Gastroesophageal sphincter (tissue), 4 donors: ENCODE measurements at regions not wholly inside any gene's neighbourhood (a gene's known extent, or its start where the extent isn't known, plus 50 kb on each side); places are given as distances from the start of the nearest gene placed in this dataset.

Experiments used
- ATAC-seq: fragments of 150-250 bp; one replicate; pipeline ENCODE4 v1.9.1; 2016; ENCODE audit warnings: mild to moderate bottlenecking, moderate library complexity
- H3K27ac ChIP-seq, 4 donors: fragments of 200-600 bp; sonication (generic) in 3 of 4; 1 replicate in 3 of 4; 2 replicates in 1 of 4; pipeline ENCODE4 v1.5.1; 2016 to 2019
- H3K27me3 ChIP-seq: fragments of 200-600 bp; sonication (generic); one replicate; pipeline ENCODE4 v1.5.1; 2019
- H3K36me3 ChIP-seq, 2 donors: fragments of 200-600 bp; sonication (generic); one replicate each; pipeline ENCODE4 v1.5.1; 2019; ENCODE audit warnings: control low read depth in 1 of 2
- H3K4me1 ChIP-seq, 3 donors: fragments of 200-600 bp; sonication (generic); 1 replicate in 2 of 3; 2 replicates in 1 of 3; pipeline ENCODE4 v1.5.1; 2016 to 2019; ENCODE audit warnings: control low read depth in 2 of 3
- H3K4me3 ChIP-seq, 2 donors: fragments of 200-600 bp; sonication (generic); one replicate each; pipeline ENCODE4 v1.5.1; 2019; ENCODE audit warnings: mild to moderate bottlenecking in 1 of 2, moderate library complexity in 1 of 2
- H3K9me3 ChIP-seq, 3 donors: fragments of 200-600 bp; sonication (generic); one replicate each; pipeline ENCODE4 v1.5.1; 2017 to 2019; ENCODE audit warnings: control low read depth in 2 of 3
- CTCF ChIP-seq, 4 experiments: fragments of 200-600 bp in 2 of 4; fragments of 450-650 bp in 2 of 4; sonication (generic) in 1 of 4; IDR thresholded peaks; one replicate each; pipeline ENCODE4 v1.5.1; 2017 to 2019; ENCODE audit warnings: antibody characterized with exemption in 4 of 4, mild to moderate bottlenecking in 2 of 4, moderate library complexity in 2 of 4
- EP300 ChIP-seq: sonication (generic); formaldehyde crosslinking; IDR thresholded peaks from one replicate; pipeline ENCODE4 v1.6.1; 2017; ENCODE audit warnings: antibody characterized with exemption, mild to moderate bottlenecking
- POLR2A ChIP-seq, 2 donors: fragments of 450-650 bp; IDR thresholded peaks; one replicate each; pipeline ENCODE4 v1.6.1; 2017; ENCODE audit warnings: antibody characterized with exemption in 2 of 2, mild to moderate bottlenecking in 2 of 2, moderate library complexity in 1 of 2
- POLR2AphosphoS5 ChIP-seq: sonication (generic); formaldehyde crosslinking; IDR thresholded peaks from one replicate; pipeline ENCODE4 v1.6.1; 2017; ENCODE audit warnings: antibody characterized with exemption
- WGBS, 2 donors: methylation state at CpG; one replicate each; pipeline ENCODE4 v1.1.5; 2018; ENCODE audit warnings: low coverage in 1 of 2; 5-methylcytosine and 5-hydroxymethylcytosine counted together

- H3K27me3 ChIP-seq: no peaks in the 10 kb centered on the region
- TF ChIP-seq CTCF (IDR thresholded peaks at IDR 0.05): no peak
- TF ChIP-seq POLR2A (IDR thresholded peaks at IDR 0.05): no peak
- no peak for TF ChIP-seq EP300
- TF ChIP-seq POLR2AphosphoS5: no peak
- ATAC-seq: no peak
- H3K36me3 ChIP-seq: no peaks in the 10 kb centered on the region
- no peak overlapping the region for H3K27ac ChIP-seq
- no peaks in the 10 kb centered on the region for H3K9me3 ChIP-seq
- WGBS, 2 donors: 70 to 77% methylated on average over 2 of the region's 2 CpGs
- H3K4me3 ChIP-seq: no peak overlapping the region
- H3K4me1 ChIP-seq: no peaks in the 10 kb centered on the region
These were observed 1291.6 kb downstream of the NSUN3 start for GRCh38 chr3:95354489-95354888.

- H3K4me3 ChIP-seq: no peak overlapping the region
- H3K27me3 ChIP-seq: no peaks in the 10 kb centered on the region
- no peaks in the 10 kb centered on the region for H3K36me3 ChIP-seq
- no peak for ATAC-seq
- 94 to 98% methylated on average over 8 to 10 of the region's 11 CpGs for WGBS, 2 donors
- H3K9me3 ChIP-seq: no peaks in the 10 kb centered on the region
- H3K27ac ChIP-seq: no peak overlapping the region
- H3K4me1 ChIP-seq: no peaks in the 10 kb centered on the region
- TF ChIP-seq POLR2AphosphoS5 (no peak), CTCF (IDR thresholded peaks at IDR 0.05) (no peak), EP300 (no peak), POLR2A (IDR thresholded peaks at IDR 0.05) (no peak)
These were observed 1294.1 kb downstream of the NSUN3 start for GRCh38 chr3:95356764-95357501.

GRCh38 chr3:95387242-95388021 lies 1324.6 kb downstream of the NSUN3 start:
- Histone ChIP-seq H3K27me3 (no peaks in the 10 kb centered on the region), H3K4me1 (no peaks in the 10 kb centered on the region), H3K4me3 (no peak overlapping the region), H3K27ac (no peak overlapping the region), H3K9me3 (peaks cover 0 to 7% (median 0%) of the 10 kb centered on the region in 3 donors), H3K36me3 (no peaks in the 10 kb centered on the region)
- 94% methylated on average over 5 of the region's 6 CpGs; no CpG with 5 or more reads in 1 of the 2 donors for WGBS, 2 donors
- TF ChIP-seq POLR2A (IDR thresholded peaks at IDR 0.05) (no peak), POLR2AphosphoS5 (no peak), CTCF (IDR thresholded peaks at IDR 0.05) (no peak), EP300 (no peak)
- ATAC-seq: no peak

- WGBS, 2 donors: 78 to 83% methylated on average over 1 to 3 of the region's 3 CpGs
- Histone ChIP-seq H3K27me3 (no peaks in the 10 kb centered on the region), H3K27ac (no peak overlapping the region), H3K9me3 (peaks cover 0 to 7% (median 0%) of the 10 kb centered on the region in 3 donors), H3K36me3 (no peaks in the 10 kb centered on the region), H3K4me1 (no peaks in the 10 kb centered on the region), H3K4me3 (no peak overlapping the region)
- ATAC-seq: no peak
- TF ChIP-seq CTCF (IDR thresholded peaks at IDR 0.05): no peak
- TF ChIP-seq EP300: no peak
- no peak for TF ChIP-seq POLR2AphosphoS5
- no peak for TF ChIP-seq POLR2A (IDR thresholded peaks at IDR 0.05)
These were observed 1327.0 kb downstream of the NSUN3 start for GRCh38 chr3:95389725-95390313.
